Fibroblast of lung (primary cell): ENCODE measurements at regions not wholly inside any gene's neighbourhood (a gene's known extent, or its start where the extent isn't known, plus 50 kb on each side); places are given as distances from the start of the nearest gene placed in this dataset.

Experiments
- DNase-seq, 2 donors: peaks; one replicate each; pipeline versions ENCODE4 v3.0.0 to v3.0.0-alpha.2; 2010; ENCODE audit warnings: low read depth in 2 of 2
- H2AFZ ChIP-seq: 2 replicates; pipeline ENCODE4 v1.5.1; 2012; ENCODE audit warnings: low read length, control low read depth, inconsistent platforms
- H3K27ac ChIP-seq: 2 replicates; pipeline ENCODE4 v1.5.1; 2011; ENCODE audit warnings: low read length, control low read depth; ENCODE audit not compliant: insufficient read depth
- H3K27me3 ChIP-seq: 2 replicates; pipeline ENCODE4 v1.5.1; 2011; ENCODE audit warnings: mild to moderate bottlenecking, low read length; ENCODE audit not compliant: control insufficient read depth, insufficient read depth
- H3K36me3 ChIP-seq: 2 replicates; pipeline ENCODE4 v1.5.1; 2011; ENCODE audit warnings: low read length; ENCODE audit not compliant: control insufficient read depth, insufficient read depth
- H3K4me1 ChIP-seq: 2 replicates; pipeline ENCODE4 v1.5.1; 2011; ENCODE audit warnings: low read length; ENCODE audit not compliant: control insufficient read depth, insufficient read depth; ENCODE audit errors: extremely low read depth
- H3K4me2 ChIP-seq: 2 replicates; pipeline ENCODE4 v1.5.1; 2011; ENCODE audit warnings: low read length, control low read depth; ENCODE audit not compliant: insufficient read depth; ENCODE audit errors: extremely low read depth
- H3K4me3 ChIP-seq, 4 experiments: fragments of 200-600 bp in 1 of 4; sonication (generic) in 1 of 4; replicated peaks in 1 of 4; 2 replicates each; pipeline ENCODE4 v1.5.1; 2011 to 2016; ENCODE audit warnings: low read length in 4 of 4, low read depth in 3 of 4, mild to moderate bottlenecking in 3 of 4, control low read depth in 2 of 4, inconsistent platforms in 1 of 4, mixed read lengths in 1 of 4; ENCODE audit not compliant: insufficient read depth in 1 of 4; ENCODE audit errors: control extremely low read depth in 1 of 4
- H3K79me2 ChIP-seq: 2 replicates; pipeline ENCODE4 v1.5.1; 2012; ENCODE audit warnings: mild to moderate bottlenecking, low read length, inconsistent platforms; ENCODE audit not compliant: control insufficient read depth, insufficient read depth
- H3K9ac ChIP-seq: 2 replicates; pipeline ENCODE4 v1.5.1; 2011; ENCODE audit warnings: mild to moderate bottlenecking, low read length, control low read depth; ENCODE audit not compliant: insufficient read depth
- H3K9me3 ChIP-seq: 2 replicates; pipeline ENCODE4 v1.5.1; 2012; ENCODE audit warnings: low read depth, low read length; ENCODE audit not compliant: control insufficient read depth, insufficient read depth
- H4K20me1 ChIP-seq: 2 replicates; pipeline ENCODE4 v1.5.1; 2011; ENCODE audit warnings: low read length; ENCODE audit not compliant: control insufficient read depth, insufficient read depth; ENCODE audit errors: extremely low read depth
- EZH2 ChIP-seq: IDR thresholded peaks from 2 replicates; pipeline ENCODE4 v1.5.1; 2012; ENCODE audit warnings: low read length, control low read depth, mild to moderate bottlenecking; ENCODE audit errors: missing control alignments
- TF ChIP-seq, protein P1 (sequence below), 2 donors: IDR thresholded peaks in 1 of 2; conservative IDR thresholded peaks in 1 of 2; 1 replicate in 1 of 2; 2 replicates in 1 of 2; pipeline ENCODE4 v1.5.1; 2011 to 2012; ENCODE audit warnings: low read length in 2 of 2, control low read depth in 1 of 2, inconsistent platforms in 1 of 2, low read depth in 1 of 2, mild to moderate bottlenecking in 1 of 2

DNA sequence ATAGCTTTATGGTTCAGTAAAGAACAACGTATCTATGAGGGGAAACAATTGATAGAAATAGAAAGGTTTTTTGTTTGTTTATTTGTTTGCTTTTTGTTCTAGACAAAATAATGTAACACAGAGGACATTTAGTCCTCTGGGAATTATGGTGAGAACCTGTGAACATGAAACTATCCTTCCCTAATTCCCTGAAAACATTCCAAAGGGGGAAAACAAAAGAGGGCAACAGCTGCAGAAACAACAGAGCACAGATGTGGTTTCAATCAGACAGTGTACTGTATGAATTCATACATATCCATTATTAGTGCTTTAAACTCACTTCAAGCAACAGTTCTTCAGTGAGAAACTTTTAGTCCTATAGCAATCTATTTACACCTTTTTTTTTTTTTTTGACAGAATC, 1489.8 kb upstream of the C9orf72 start:
- H3K9ac ChIP-seq: no peak overlapping the region
- H3K27ac ChIP-seq: no peak overlapping the region
- no peak overlapping the region for H3K4me3 ChIP-seq
- H2AFZ ChIP-seq: no peak overlapping the region
- H3K9me3 ChIP-seq: no peaks in the 10 kb centered on the region
- no peaks in the 10 kb centered on the region for H3K27me3 ChIP-seq
- H3K79me2 ChIP-seq: no peaks in the 10 kb centered on the region
- no peaks in the 10 kb centered on the region for H3K4me1 ChIP-seq
- H4K20me1 ChIP-seq: no peaks in the 10 kb centered on the region
- TF ChIP-seq, protein P1, sequence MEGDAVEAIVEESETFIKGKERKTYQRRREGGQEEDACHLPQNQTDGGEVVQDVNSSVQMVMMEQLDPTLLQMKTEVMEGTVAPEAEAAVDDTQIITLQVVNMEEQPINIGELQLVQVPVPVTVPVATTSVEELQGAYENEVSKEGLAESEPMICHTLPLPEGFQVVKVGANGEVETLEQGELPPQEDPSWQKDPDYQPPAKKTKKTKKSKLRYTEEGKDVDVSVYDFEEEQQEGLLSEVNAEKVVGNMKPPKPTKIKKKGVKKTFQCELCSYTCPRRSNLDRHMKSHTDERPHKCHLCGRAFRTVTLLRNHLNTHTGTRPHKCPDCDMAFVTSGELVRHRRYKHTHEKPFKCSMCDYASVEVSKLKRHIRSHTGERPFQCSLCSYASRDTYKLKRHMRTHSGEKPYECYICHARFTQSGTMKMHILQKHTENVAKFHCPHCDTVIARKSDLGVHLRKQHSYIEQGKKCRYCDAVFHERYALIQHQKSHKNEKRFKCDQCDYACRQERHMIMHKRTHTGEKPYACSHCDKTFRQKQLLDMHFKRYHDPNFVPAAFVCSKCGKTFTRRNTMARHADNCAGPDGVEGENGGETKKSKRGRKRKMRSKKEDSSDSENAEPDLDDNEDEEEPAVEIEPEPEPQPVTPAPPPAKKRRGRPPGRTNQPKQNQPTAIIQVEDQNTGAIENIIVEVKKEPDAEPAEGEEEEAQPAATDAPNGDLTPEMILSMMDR (conservative IDR thresholded peaks at IDR 0.05 in 1 of 2, IDR thresholded peaks at IDR 0.05 in 1 of 2; ENCODE audit: low read depth in 1 of 2, low read length in 2 of 2): no peak
- TF ChIP-seq EZH2: no peak
- H3K4me2 ChIP-seq: no peak overlapping the region
- H3K36me3 ChIP-seq: no peaks in the 10 kb centered on the region
- no peak for DNase-seq

DNA sequence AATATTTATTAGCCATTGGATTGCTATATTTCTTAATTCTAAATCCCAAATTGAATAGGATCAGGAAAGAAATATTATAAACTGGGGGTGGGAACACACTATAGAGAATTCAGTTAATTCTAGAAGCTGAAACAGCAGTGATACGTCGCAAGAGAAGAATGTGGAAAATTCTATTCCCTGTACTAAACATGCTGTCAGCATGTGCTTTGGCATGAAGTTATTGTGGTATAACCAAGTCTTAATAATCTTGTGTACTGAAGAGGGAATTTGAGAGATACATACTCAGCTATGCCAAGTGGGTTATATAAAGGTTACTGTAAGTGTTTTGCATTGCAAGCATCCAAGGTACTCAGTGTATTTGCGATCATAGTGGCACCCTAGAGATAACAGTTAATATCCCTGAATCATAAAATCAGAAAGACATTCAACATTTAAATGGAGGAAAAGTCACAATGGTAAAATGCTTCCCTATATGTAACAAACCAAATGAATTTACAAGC, 1492.9 kb upstream of the C9orf72 start:
- Histone ChIP-seq H2AFZ (no peak overlapping the region), H3K4me2 (no peak overlapping the region), H3K27ac (no peak overlapping the region), H3K36me3 (no peaks in the 10 kb centered on the region), H3K9me3 (no peaks in the 10 kb centered on the region), H3K9ac (no peak overlapping the region), H3K4me3 (no peak overlapping the region), H3K79me2 (no peaks in the 10 kb centered on the region), H3K4me1 (no peaks in the 10 kb centered on the region), H3K27me3 (no peaks in the 10 kb centered on the region), H4K20me1 (no peaks in the 10 kb centered on the region)
- TF ChIP-seq, protein P1 (conservative IDR thresholded peaks at IDR 0.05 in 1 of 2, IDR thresholded peaks at IDR 0.05 in 1 of 2; ENCODE audit: low read depth in 1 of 2, low read length in 2 of 2): no peak
- no peak for TF ChIP-seq EZH2
- DNase-seq: no peak

DNA sequence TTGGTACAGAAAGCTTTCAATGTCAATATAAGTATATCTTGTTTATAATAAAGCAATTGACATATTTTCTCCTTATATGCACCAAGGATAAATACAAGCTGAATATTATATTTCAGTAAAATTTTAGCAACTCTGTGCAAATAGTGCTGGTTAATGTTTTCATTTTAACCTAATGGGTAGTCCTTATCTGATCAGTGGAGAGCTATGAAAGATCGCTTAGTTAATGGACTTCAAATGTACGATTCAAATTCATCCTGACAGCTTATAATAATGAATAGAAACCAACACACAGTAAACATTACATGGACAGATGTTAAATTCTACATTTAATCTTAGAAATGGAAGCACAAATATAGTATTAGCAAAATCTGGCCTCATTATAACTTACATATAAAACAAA, 1495.2 kb upstream of the C9orf72 start:
- no peaks in the 10 kb centered on the region for H3K79me2 ChIP-seq
- H3K36me3 ChIP-seq: no peaks in the 10 kb centered on the region
- no peaks in the 10 kb centered on the region for H3K9me3 ChIP-seq
- no peak overlapping the region for H3K27ac ChIP-seq
- H3K4me1 ChIP-seq: no peaks in the 10 kb centered on the region
- no peak for DNase-seq
- no peaks in the 10 kb centered on the region for H3K27me3 ChIP-seq
- TF ChIP-seq, protein P1 (conservative IDR thresholded peaks at IDR 0.05 in 1 of 2, IDR thresholded peaks at IDR 0.05 in 1 of 2; ENCODE audit: low read depth in 1 of 2, low read length in 2 of 2): no peak
- no peak for TF ChIP-seq EZH2
- no peaks in the 10 kb centered on the region for H4K20me1 ChIP-seq
- H2AFZ ChIP-seq: no peak overlapping the region
- no peak overlapping the region for H3K4me2 ChIP-seq
- no peak overlapping the region for H3K9ac ChIP-seq
- no peak overlapping the region for H3K4me3 ChIP-seq
